Transverse colon (tissue), 4 donors: ENCODE measurements at regions not wholly inside any gene's neighbourhood (a gene's known extent, or its start where the extent isn't known, plus 50 kb on each side); places are given as distances from the start of the nearest gene placed in this dataset.

Source experiments
- CTCF ChIP-seq, 5 experiments: fragments of 200-600 bp in 3 of 5; fragments of 450-650 bp in 2 of 5; sonication (generic) in 3 of 5; IDR thresholded peaks; 1 replicate in 2 of 5; 2 replicates in 3 of 5; pipeline ENCODE4 v1.5.1; 2016 to 2017; ENCODE audit warnings: antibody characterized with exemption in 5 of 5, inconsistent platforms in 3 of 5, mild to moderate bottlenecking in 2 of 5, moderate library complexity in 1 of 5
- POLR2AphosphoS5 ChIP-seq, 3 donors: sonication (generic); formaldehyde crosslinking; IDR thresholded peaks; one replicate each; pipeline ENCODE4 v1.6.1; 2016; ENCODE audit warnings: antibody characterized with exemption in 3 of 3

- TF ChIP-seq CTCF (IDR thresholded peaks at IDR 0.05) (no peak), POLR2AphosphoS5 (IDR thresholded peaks at IDR 0.05) (no peak)
Measured at GRCh38 chr6:9380568-9380967, 945.2 kb upstream of the SLC35B3 start.
